Tibial nerve (tissue), 4 donors: ENCODE measurements at regions not wholly inside any gene's neighbourhood (a gene's known extent, or its start where the extent isn't known, plus 50 kb on each side); places are given as distances from the start of the nearest gene placed in this dataset.

Experiments
- CTCF ChIP-seq, 5 experiments: fragments of 200-600 bp in 3 of 5; fragments of 450-650 bp in 2 of 5; sonication (generic) in 3 of 5; IDR thresholded peaks; one replicate each; pipeline ENCODE4 v1.5.1; 2016 to 2019; ENCODE audit warnings: antibody characterized with exemption in 5 of 5, mild to moderate bottlenecking in 3 of 5, moderate library complexity in 2 of 5
- EP300 ChIP-seq, 2 donors: sonication (generic); formaldehyde crosslinking; IDR thresholded peaks; one replicate each; pipeline ENCODE4 v1.6.1; 2017; ENCODE audit warnings: antibody characterized with exemption in 2 of 2, mild to moderate bottlenecking in 1 of 2

- TF ChIP-seq CTCF (IDR thresholded peaks at IDR 0.05) = no peak
- no peak for TF ChIP-seq EP300 (IDR thresholded peaks at IDR 0.05)
These were observed 61.7 kb upstream of the WIPF1 start for GRCh38 chr2:174659069-174659900.
